Spleen (tissue), 11 donors: ENCODE measurements at regions not wholly inside any gene's neighbourhood (a gene's known extent, or its start where the extent isn't known, plus 50 kb on each side); places are given as distances from the start of the nearest gene placed in this dataset.
"Not testable (repeated sequence)": the region's sequence is repeated elsewhere in the genome, so short reads cannot be mapped to it uniquely, and the experiment has no call there.

Experiments
- DNase-seq: peaks from one replicate; pipeline ENCODE4 v3.0.0-alpha.2; 2020
- H3K27ac ChIP-seq, 8 donors: fragments of 200-600 bp; sonication (generic) in 7 of 8; 1 replicate in 4 of 8; 2 replicates in 4 of 8; pipeline versions ENCODE4 v1.5.0 to v1.8.0; 2016 to 2021; ENCODE audit warnings: inconsistent platforms in 4 of 8, mild to moderate bottlenecking in 4 of 8, moderate library complexity in 1 of 8
- H3K27me3 ChIP-seq, 7 donors: fragments of 200-600 bp; sonication (generic) in 6 of 7; replicated peaks in 1 of 7; 1 replicate in 4 of 7; 2 replicates in 3 of 7; pipeline versions ENCODE4 v1.5.0 to v1.8.0; 2016 to 2021; ENCODE audit warnings: inconsistent platforms in 3 of 7, mild to moderate bottlenecking in 1 of 7
- H3K36me3 ChIP-seq, 6 donors: fragments of 200-600 bp; sonication (generic) in 5 of 6; 1 replicate in 4 of 6; 2 replicates in 2 of 6; pipeline versions ENCODE4 v1.5.0 to v1.8.0; 2016 to 2021; ENCODE audit warnings: inconsistent platforms in 2 of 6
- H3K4me1 ChIP-seq, 6 donors: fragments of 200-600 bp; sonication (generic) in 5 of 6; 1 replicate in 3 of 6; 2 replicates in 3 of 6; pipeline versions ENCODE4 v1.5.0 to v1.8.0; 2016 to 2021; ENCODE audit warnings: inconsistent platforms in 3 of 6
- H3K4me3 ChIP-seq, 8 donors: fragments of 200-600 bp; sonication (generic) in 7 of 8; 1 replicate in 4 of 8; 2 replicates in 4 of 8; pipeline versions ENCODE4 v1.5.0 to v1.8.0; 2016 to 2021; ENCODE audit warnings: inconsistent platforms in 4 of 8, mild to moderate bottlenecking in 4 of 8, moderate library complexity in 2 of 8
- H3K9me3 ChIP-seq, 8 donors: fragments of 200-600 bp; sonication (generic) in 7 of 8; 1 replicate in 4 of 8; 2 replicates in 4 of 8; pipeline versions ENCODE4 v1.5.0 to v1.8.0; 2016 to 2021; ENCODE audit warnings: inconsistent platforms in 4 of 8
- POLR2A ChIP-seq, 3 donors: fragments of 450-650 bp; IDR thresholded peaks; one replicate each; pipeline ENCODE4 v1.5.1; 2017; ENCODE audit warnings: antibody characterized with exemption in 3 of 3, mild to moderate bottlenecking in 1 of 3
- POLR2AphosphoS5 ChIP-seq, 3 donors: sonication (generic); formaldehyde crosslinking; IDR thresholded peaks; one replicate each; pipeline ENCODE4 v1.5.1; 2017; ENCODE audit warnings: antibody characterized with exemption in 3 of 3
- WGBS, 5 donors: extraction: QIAGEN DNeasy Blood & Tissue Kit in 3 of 5; methylation state at CpG; one replicate each; pipeline versions ENCODE4 v1.1.5 to v1.1.7; 2013 to 2018; 5-methylcytosine and 5-hydroxymethylcytosine counted together
- intact Hi-C: fragments of 100-400 bp; cut with DNase I; formaldehyde crosslinking; loops from one replicate; pipeline ENCODE4 v1.15.0; 2023; ENCODE audit warnings: low total_unique reads
- TF ChIP-seq, protein P1 (sequence below), 11 experiments: fragments of 200-600 bp in 7 of 11; fragments of 450-650 bp in 4 of 11; sonication (generic) in 4 of 11; IDR thresholded peaks in 8 of 11; conservative IDR thresholded peaks in 3 of 11; 1 replicate in 7 of 11; 2 replicates in 4 of 11; pipeline versions ENCODE4 v1.4.0 to v1.8.0; 2016 to 2021; ENCODE audit warnings: antibody characterized with exemption in 11 of 11, inconsistent platforms in 4 of 11, mild to moderate bottlenecking in 1 of 11
- donor health status: healthy with polysubstance abuse.
- donor health status: DM: no; HTN: no; CAD: no; lungs with moderate emphysema.
- donor health status: DM: no; HTN: no; CAD: no.
- donor health status: Bipolar disorder and iron deficiency.
- donor health status: healthy.
- donor health status: DM: no; HTN: no; CAD: no.
- donor health status: DM: yes; HTN: yes; CAD: no.

DNA sequence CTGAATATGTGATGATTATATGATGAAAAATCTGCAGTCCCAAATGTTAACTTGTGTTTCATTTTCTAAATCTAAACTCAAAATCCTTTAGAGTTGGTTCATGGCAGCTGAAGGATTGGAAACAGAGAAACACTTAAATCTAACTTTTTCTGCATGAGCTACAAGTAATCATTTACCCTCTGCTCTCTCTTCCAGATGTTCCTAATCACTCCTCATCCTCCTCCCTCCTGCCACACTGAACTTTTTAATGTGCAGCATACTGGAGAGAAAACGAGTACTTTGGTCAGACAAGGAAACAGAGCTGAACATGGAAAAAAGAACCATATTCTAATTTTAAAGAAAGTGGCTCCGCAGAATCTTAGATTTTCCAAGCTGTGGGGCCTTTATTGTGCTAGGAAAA is 321.2 kb upstream of the COL8A1 start:
- DNase-seq: no peak
- Histone ChIP-seq H3K27me3 (no peaks in the 10 kb centered on the region), H3K36me3 (no peaks in the 10 kb centered on the region), H3K27ac (no peak overlapping the region), H3K4me1 (no peaks in the 10 kb centered on the region), H3K4me3 (no peak overlapping the region), H3K9me3 (peaks cover 0 to 5% (median 0%) of the 10 kb centered on the region in 8 donors)
- intact Hi-C loops: no loop called here
- 44 to 71% (median 65%) methylated on average over 2 of the region's 2 CpGs for WGBS, 5 donors
- TF ChIP-seq, protein P1, sequence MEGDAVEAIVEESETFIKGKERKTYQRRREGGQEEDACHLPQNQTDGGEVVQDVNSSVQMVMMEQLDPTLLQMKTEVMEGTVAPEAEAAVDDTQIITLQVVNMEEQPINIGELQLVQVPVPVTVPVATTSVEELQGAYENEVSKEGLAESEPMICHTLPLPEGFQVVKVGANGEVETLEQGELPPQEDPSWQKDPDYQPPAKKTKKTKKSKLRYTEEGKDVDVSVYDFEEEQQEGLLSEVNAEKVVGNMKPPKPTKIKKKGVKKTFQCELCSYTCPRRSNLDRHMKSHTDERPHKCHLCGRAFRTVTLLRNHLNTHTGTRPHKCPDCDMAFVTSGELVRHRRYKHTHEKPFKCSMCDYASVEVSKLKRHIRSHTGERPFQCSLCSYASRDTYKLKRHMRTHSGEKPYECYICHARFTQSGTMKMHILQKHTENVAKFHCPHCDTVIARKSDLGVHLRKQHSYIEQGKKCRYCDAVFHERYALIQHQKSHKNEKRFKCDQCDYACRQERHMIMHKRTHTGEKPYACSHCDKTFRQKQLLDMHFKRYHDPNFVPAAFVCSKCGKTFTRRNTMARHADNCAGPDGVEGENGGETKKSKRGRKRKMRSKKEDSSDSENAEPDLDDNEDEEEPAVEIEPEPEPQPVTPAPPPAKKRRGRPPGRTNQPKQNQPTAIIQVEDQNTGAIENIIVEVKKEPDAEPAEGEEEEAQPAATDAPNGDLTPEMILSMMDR (IDR thresholded peaks at IDR 0.05 in 8 of 11, conservative IDR thresholded peaks at IDR 0.05 in 3 of 11): no peak
- no peak for TF ChIP-seq POLR2AphosphoS5 (IDR thresholded peaks at IDR 0.05)
- no peak for TF ChIP-seq POLR2A (IDR thresholded peaks at IDR 0.05)

DNA sequence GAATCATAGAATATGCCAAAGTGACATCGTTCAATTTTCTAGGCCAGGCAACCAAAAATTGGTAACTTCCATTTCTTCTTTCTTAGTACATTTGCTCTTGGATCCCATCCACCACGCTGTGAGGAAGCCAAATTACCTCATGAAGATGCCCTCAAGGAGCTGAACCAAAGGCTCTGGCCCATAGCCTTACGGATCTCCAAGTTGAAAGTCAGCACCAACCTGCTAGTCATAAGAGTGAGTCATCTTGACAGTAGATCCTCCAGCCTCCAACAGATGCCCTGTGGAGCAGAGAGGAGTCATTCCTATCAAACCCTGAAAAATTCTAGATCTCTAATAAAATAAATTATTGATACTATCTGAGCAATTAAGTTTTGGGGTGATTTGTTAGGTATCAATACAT is 322.5 kb upstream of the COL8A1 start:
- no peak for DNase-seq
- 66 to 76% (median 75%) methylated on average over 3 of the region's 3 CpGs for WGBS, 5 donors
- intact Hi-C loops: no loop called here
- no peak overlapping the region for H3K4me3 ChIP-seq
- H3K4me1 ChIP-seq: no peaks in the 10 kb centered on the region
- no peak overlapping the region for H3K27ac ChIP-seq
- TF ChIP-seq, protein P1 (IDR thresholded peaks at IDR 0.05 in 8 of 11, conservative IDR thresholded peaks at IDR 0.05 in 3 of 11): no peak
- TF ChIP-seq POLR2AphosphoS5 (IDR thresholded peaks at IDR 0.05) (no peak), POLR2A (IDR thresholded peaks at IDR 0.05) (no peak)
- H3K36me3 ChIP-seq: no peaks in the 10 kb centered on the region
- peaks cover 0 to 12% (median 0%) of the 10 kb centered on the region in 8 donors for H3K9me3 ChIP-seq
- H3K27me3 ChIP-seq: no peaks in the 10 kb centered on the region

GRCh38 chr3:99313485-99313884 is 324.9 kb upstream of the COL8A1 start:
- peaks cover 0 to 34% (median 15%) of the 10 kb centered on the region in 8 donors for H3K9me3 ChIP-seq
- no peaks in the 10 kb centered on the region for H3K27me3 ChIP-seq
- TF ChIP-seq POLR2A (IDR thresholded peaks at IDR 0.05) (no peak), POLR2AphosphoS5 (IDR thresholded peaks at IDR 0.05) (no peak)
- TF ChIP-seq, protein P1 (IDR thresholded peaks at IDR 0.05 in 8 of 11, conservative IDR thresholded peaks at IDR 0.05 in 3 of 11): no peak
- intact Hi-C loops: no loop called here
- no peak overlapping the region for H3K4me3 ChIP-seq
- no peak overlapping the region for H3K27ac ChIP-seq
- no peaks in the 10 kb centered on the region for H3K4me1 ChIP-seq
- H3K36me3 ChIP-seq: no peaks in the 10 kb centered on the region
- DNase-seq: no peak

DNA sequence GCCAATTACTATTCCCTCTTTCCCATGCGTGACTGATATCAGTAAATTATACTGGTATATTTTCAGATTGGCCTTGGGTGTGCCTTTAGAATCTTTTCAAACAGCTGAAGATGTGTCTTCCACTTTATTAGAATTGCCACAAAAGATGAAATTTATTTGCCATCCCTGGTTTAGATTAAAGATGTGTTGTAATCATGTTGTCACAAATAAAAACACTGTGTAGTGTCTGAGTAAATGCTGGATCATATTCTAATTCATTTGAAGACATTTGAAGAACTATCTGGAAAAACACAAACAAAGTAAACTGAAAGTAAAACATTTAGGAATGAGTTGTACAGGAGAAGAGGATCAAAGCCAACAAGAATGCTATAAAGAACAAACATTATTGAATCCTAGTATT is 339.7 kb upstream of the COL8A1 start:
- Histone ChIP-seq H3K4me1 (no peaks in the 10 kb centered on the region), H3K27me3 (no peaks in the 10 kb centered on the region), H3K9me3 (no peaks in the 10 kb centered on the region), H3K27ac (no peak overlapping the region), H3K4me3 (no peak overlapping the region), H3K36me3 (no peaks in the 10 kb centered on the region)
- TF ChIP-seq POLR2AphosphoS5 (IDR thresholded peaks at IDR 0.05): no peak
- 93 to 98% (median 94%) methylated on average over 1 of the region's 1 CpG for WGBS, 5 donors
- no peak for DNase-seq
- intact Hi-C loops: no loop called here

DNA sequence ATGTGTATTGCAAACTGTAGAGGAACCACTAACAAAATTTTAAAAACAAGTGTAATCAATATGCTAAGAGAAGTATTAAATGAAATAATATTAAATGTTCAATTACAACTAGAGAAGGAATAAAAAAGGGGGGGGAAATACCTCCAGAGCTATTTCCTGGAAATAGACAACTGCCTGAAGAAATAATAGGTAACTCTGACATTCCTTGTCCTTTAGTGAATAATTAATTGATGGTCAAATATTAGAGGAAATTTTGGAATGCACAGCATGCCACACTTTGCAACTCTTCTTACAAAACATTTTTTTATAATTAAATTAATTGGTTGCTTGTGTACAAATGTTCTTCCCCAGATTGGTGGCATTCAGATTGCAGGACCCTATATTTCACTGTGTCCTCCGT is 342.6 kb upstream of the COL8A1 start:
- Histone ChIP-seq H3K4me3 (no peak overlapping the region), H3K36me3 (no peaks in the 10 kb centered on the region), H3K27me3 (no peaks in the 10 kb centered on the region), H3K4me1 (no peaks in the 10 kb centered on the region), H3K9me3 (no peaks in the 10 kb centered on the region), H3K27ac (no peak overlapping the region)
- TF ChIP-seq POLR2AphosphoS5 (IDR thresholded peaks at IDR 0.05) (no peak), POLR2A (IDR thresholded peaks at IDR 0.05) (no peak)
- TF ChIP-seq, protein P1 (IDR thresholded peaks at IDR 0.05 in 8 of 11, conservative IDR thresholded peaks at IDR 0.05 in 3 of 11): no peak
- intact Hi-C loops: no loop called here
- 65 to 91% (median 71%) methylated on average over 1 of the region's 1 CpG for WGBS, 5 donors
- DNase-seq: no peak

GRCh38 chr3:99294092-99294491 is 344.3 kb upstream of the COL8A1 start:
- intact Hi-C loops, H3K36me3 ChIP-seq, H3K27me3 ChIP-seq, H3K27ac ChIP-seq, H3K4me1 ChIP-seq, DNase-seq, H3K4me3 ChIP-seq, H3K9me3 ChIP-seq: not testable (repeated sequence)
- 20 to 49% (median 39%) methylated on average over 6 to 8 of the region's 8 CpGs for WGBS, 5 donors
